ENCODE measurements at regions not wholly inside any gene's neighbourhood (a gene's known extent, or its start where the extent isn't known, plus 50 kb on each side); places are given as distances from the start of the nearest gene placed in this dataset.
"Not testable (repeated sequence)": the region's sequence is repeated elsewhere in the genome, so short reads cannot be mapped to it uniquely, and the experiment has no call there.

- not testable (repeated sequence) for TF ChIP-seq CTCF (conservative IDR thresholded peaks at IDR 0.05; ENCODE audit: low read length); EZH2phosphoT487 (IDR thresholded peaks at IDR 0.05; ENCODE audit: borderline replicate concordance, low read depth, low read length)
These were observed 104.1 kb downstream of the NPIPB11 start for GRCh38 chr16:29302433-29302832.
